Neural cell (in vitro differentiated cells): ENCODE measurements at regions not wholly inside any gene's neighbourhood (a gene's known extent, or its start where the extent isn't known, plus 50 kb on each side); places are given as distances from the start of the nearest gene placed in this dataset.
"Not testable (repeated sequence)": the region's sequence is repeated elsewhere in the genome, so short reads cannot be mapped to it uniquely, and the experiment has no call there.

Experiments
- H2AFZ ChIP-seq: fragments of 200-600, 300-800 bp; sonication (generic), shearing (Covaris generic); 2 replicates; pipeline ENCODE4 v1.6.0; 2014; ENCODE audit warnings: low read depth, mild to moderate bottlenecking, antibody characterized with exemption, low read length, moderate library complexity
- H3F3A ChIP-seq: fragments of 200-600 bp; shearing (Covaris generic); 2 replicates; pipeline ENCODE4 v1.6.1; 2016; ENCODE audit warnings: mild to moderate bottlenecking, moderate library complexity, mixed read lengths, antibody characterized with exemption, low read length; ENCODE audit not compliant: insufficient read depth, poor library complexity, severe bottlenecking
- H3K27ac ChIP-seq: fragments of 200-600, 300-800 bp; sonication (generic), shearing (Covaris generic); 2 replicates; pipeline ENCODE4 v1.5.1; 2014; ENCODE audit warnings: mild to moderate bottlenecking, low read length, moderate library complexity
- H3K27me3 ChIP-seq: fragments of 300-800, 200-600 bp; sonication (generic), shearing (Covaris generic); 2 replicates; pipeline ENCODE4 v1.6.0; 2014; ENCODE audit warnings: mild to moderate bottlenecking, low read depth, low read length, moderate library complexity; ENCODE audit not compliant: insufficient read depth
- H3K36me3 ChIP-seq: fragments of 300-800, 200-600 bp; sonication (generic), shearing (Covaris generic); 2 replicates; pipeline ENCODE4 v1.5.1; 2014; ENCODE audit warnings: mild to moderate bottlenecking, antibody characterized with exemption, low read length, moderate library complexity; ENCODE audit not compliant: insufficient read depth
- H3K4me2 ChIP-seq: fragments of 300-800, 200-600 bp; sonication (generic), shearing (Covaris generic); 2 replicates; pipeline ENCODE4 v1.6.0; 2014; ENCODE audit warnings: mild to moderate bottlenecking, low read length
- H3K4me3 ChIP-seq: fragments of 300-800, 200-600 bp; sonication (generic), shearing (Covaris generic); 2 replicates; pipeline ENCODE4 v1.5.1; 2014; ENCODE audit warnings: mild to moderate bottlenecking, low read length, moderate library complexity
- H3K79me2 ChIP-seq: fragments of 200-600 bp; shearing (Covaris generic); replicated peaks from 2 replicates; pipeline ENCODE4 v1.6.0; 2014; ENCODE audit warnings: mild to moderate bottlenecking, low read length, moderate library complexity; ENCODE audit not compliant: insufficient read depth
- H3K9ac ChIP-seq: fragments of 300-800, 200-600 bp; sonication (generic), shearing (Covaris generic); 2 replicates; pipeline ENCODE4 v1.6.1; 2016; ENCODE audit warnings: mild to moderate bottlenecking, low read length, mixed read lengths
- H3K9me2 ChIP-seq: fragments of 200-600 bp; shearing (Covaris generic); 2 replicates; pipeline ENCODE4 v1.6.1; 2016; ENCODE audit warnings: mild to moderate bottlenecking, low read length, mixed read lengths; ENCODE audit not compliant: insufficient read depth
- H3K9me3 ChIP-seq: fragments of 200-600, 300-800 bp; sonication (generic), shearing (Covaris generic); 2 replicates; pipeline ENCODE4 v1.6.1; 2016; ENCODE audit warnings: mild to moderate bottlenecking, mixed run types, low read length, moderate library complexity, mixed read lengths
- H4K20me1 ChIP-seq: fragments of 200-600 bp; shearing (Covaris generic); 2 replicates; pipeline ENCODE4 v1.6.1; 2016; ENCODE audit warnings: mild to moderate bottlenecking, mixed run types; ENCODE audit not compliant: insufficient read depth
- EP300 ChIP-seq: fragments of 450-650 bp; conservative IDR thresholded peaks from 2 replicates; pipeline ENCODE4 v1.6.1; 2014; ENCODE audit warnings: antibody characterized with exemption, mild to moderate bottlenecking, moderate library complexity; ENCODE audit not compliant: poor library complexity, severe bottlenecking
- EZH2 ChIP-seq: fragments of 200-600, 300-800 bp; shearing (Covaris generic), sonication (generic); IDR thresholded peaks from 2 replicates; pipeline ENCODE4 v1.6.1; 2014; ENCODE audit warnings: antibody characterized with exemption, low read length, borderline replicate concordance, mild to moderate bottlenecking; ENCODE audit not compliant: insufficient read depth, poor library complexity, severe bottlenecking
- MXI1 ChIP-seq: fragments of 450-650 bp; conservative IDR thresholded peaks from 2 replicates; pipeline ENCODE4 v1.6.1; 2014; ENCODE audit warnings: antibody characterized with exemption, mild to moderate bottlenecking; ENCODE audit not compliant: poor library complexity, severe bottlenecking
- POLR2AphosphoS5 ChIP-seq: IDR thresholded peaks from 2 replicates; pipeline ENCODE4 v1.6.1; 2012
- RAD21 ChIP-seq: fragments of 450-650 bp; conservative IDR thresholded peaks from 2 replicates; pipeline ENCODE4 v1.6.1; 2014; ENCODE audit warnings: antibody characterized with exemption, mild to moderate bottlenecking, moderate library complexity
- SMC3 ChIP-seq: fragments of 450-650 bp; conservative IDR thresholded peaks from 2 replicates; pipeline ENCODE4 v1.6.1; 2014; ENCODE audit warnings: antibody characterized with exemption, mild to moderate bottlenecking, moderate library complexity; ENCODE audit not compliant: poor library complexity
- TAF1 ChIP-seq: IDR thresholded peaks from 2 replicates; pipeline ENCODE4 v1.6.1; 2012; ENCODE audit warnings: low read depth
- TF ChIP-seq, protein P1 (sequence below): IDR thresholded peaks from 2 replicates; pipeline ENCODE4 v1.6.1; 2012; ENCODE audit warnings: borderline replicate concordance
- TF ChIP-seq, protein P2 (sequence below): fragments of 450-650 bp; IDR thresholded peaks from 2 replicates; pipeline ENCODE4 v1.5.1; 2014; ENCODE audit warnings: antibody characterized with exemption, mild to moderate bottlenecking, moderate library complexity; ENCODE audit not compliant: poor library complexity, severe bottlenecking

DNA sequence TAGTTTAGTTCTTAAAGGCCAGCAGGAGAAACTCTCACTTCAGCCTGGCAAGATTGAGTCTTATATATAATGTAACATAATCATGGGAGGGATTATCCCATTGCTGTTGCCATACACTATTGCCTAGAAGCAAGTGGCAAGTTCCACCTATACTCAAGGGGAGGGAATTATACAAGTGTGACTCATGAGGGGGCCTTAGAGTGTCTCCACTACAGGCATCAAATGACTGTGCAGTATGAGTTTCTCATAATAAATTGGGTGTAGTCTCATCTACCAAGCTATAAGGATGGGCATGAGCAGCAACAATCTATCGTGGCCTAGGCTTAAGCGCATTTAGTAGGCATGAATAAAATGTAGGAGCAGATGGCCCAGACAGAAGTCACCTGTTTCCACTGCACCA lies 89.1 kb upstream of the C1GALT1C1 start:
- Histone ChIP-seq H3F3A (no peaks in the 10 kb centered on the region), H3K79me2 (no peaks in the 10 kb centered on the region), H3K4me2 (no peak overlapping the region), H3K36me3 (no peaks in the 10 kb centered on the region), H3K27ac (no peak overlapping the region), H3K9ac (no peak overlapping the region), H4K20me1 (no peaks in the 10 kb centered on the region), H3K27me3 (no peaks in the 10 kb centered on the region), H3K9me2 (no peaks in the 10 kb centered on the region), H3K4me3 (no peak overlapping the region), H2AFZ (no peak overlapping the region), H3K9me3 (no peaks in the 10 kb centered on the region)
- TF ChIP-seq, protein P1, sequence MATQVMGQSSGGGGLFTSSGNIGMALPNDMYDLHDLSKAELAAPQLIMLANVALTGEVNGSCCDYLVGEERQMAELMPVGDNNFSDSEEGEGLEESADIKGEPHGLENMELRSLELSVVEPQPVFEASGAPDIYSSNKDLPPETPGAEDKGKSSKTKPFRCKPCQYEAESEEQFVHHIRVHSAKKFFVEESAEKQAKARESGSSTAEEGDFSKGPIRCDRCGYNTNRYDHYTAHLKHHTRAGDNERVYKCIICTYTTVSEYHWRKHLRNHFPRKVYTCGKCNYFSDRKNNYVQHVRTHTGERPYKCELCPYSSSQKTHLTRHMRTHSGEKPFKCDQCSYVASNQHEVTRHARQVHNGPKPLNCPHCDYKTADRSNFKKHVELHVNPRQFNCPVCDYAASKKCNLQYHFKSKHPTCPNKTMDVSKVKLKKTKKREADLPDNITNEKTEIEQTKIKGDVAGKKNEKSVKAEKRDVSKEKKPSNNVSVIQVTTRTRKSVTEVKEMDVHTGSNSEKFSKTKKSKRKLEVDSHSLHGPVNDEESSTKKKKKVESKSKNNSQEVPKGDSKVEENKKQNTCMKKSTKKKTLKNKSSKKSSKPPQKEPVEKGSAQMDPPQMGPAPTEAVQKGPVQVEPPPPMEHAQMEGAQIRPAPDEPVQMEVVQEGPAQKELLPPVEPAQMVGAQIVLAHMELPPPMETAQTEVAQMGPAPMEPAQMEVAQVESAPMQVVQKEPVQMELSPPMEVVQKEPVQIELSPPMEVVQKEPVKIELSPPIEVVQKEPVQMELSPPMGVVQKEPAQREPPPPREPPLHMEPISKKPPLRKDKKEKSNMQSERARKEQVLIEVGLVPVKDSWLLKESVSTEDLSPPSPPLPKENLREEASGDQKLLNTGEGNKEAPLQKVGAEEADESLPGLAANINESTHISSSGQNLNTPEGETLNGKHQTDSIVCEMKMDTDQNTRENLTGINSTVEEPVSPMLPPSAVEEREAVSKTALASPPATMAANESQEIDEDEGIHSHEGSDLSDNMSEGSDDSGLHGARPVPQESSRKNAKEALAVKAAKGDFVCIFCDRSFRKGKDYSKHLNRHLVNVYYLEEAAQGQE: no peak

- H3K9ac ChIP-seq, H3K27ac ChIP-seq, H3K79me2 ChIP-seq: not testable (repeated sequence)
These were observed 72.5 kb upstream of the C1GALT1C1 start for GRCh38 chrX:120702337-120702736.

GRCh38 chrX:120697053-120697452 lies 67.2 kb upstream of the C1GALT1C1 start:
- no peak overlapping the region for H3K4me3 ChIP-seq
- H2AFZ ChIP-seq: no peak overlapping the region
- H3K9ac ChIP-seq: no peak overlapping the region
- H3K27me3 ChIP-seq: no peaks in the 10 kb centered on the region
- no peaks in the 10 kb centered on the region for H3K9me3 ChIP-seq
- no peaks in the 10 kb centered on the region for H3K79me2 ChIP-seq
- no peaks in the 10 kb centered on the region for H4K20me1 ChIP-seq
- H3K27ac ChIP-seq: no peak overlapping the region
- H3K4me2 ChIP-seq: no peak overlapping the region
- TF ChIP-seq MXI1: no peak
- no peak for TF ChIP-seq EZH2
- no peak for TF ChIP-seq POLR2AphosphoS5
- no peak for TF ChIP-seq RAD21
- TF ChIP-seq, protein P2, sequence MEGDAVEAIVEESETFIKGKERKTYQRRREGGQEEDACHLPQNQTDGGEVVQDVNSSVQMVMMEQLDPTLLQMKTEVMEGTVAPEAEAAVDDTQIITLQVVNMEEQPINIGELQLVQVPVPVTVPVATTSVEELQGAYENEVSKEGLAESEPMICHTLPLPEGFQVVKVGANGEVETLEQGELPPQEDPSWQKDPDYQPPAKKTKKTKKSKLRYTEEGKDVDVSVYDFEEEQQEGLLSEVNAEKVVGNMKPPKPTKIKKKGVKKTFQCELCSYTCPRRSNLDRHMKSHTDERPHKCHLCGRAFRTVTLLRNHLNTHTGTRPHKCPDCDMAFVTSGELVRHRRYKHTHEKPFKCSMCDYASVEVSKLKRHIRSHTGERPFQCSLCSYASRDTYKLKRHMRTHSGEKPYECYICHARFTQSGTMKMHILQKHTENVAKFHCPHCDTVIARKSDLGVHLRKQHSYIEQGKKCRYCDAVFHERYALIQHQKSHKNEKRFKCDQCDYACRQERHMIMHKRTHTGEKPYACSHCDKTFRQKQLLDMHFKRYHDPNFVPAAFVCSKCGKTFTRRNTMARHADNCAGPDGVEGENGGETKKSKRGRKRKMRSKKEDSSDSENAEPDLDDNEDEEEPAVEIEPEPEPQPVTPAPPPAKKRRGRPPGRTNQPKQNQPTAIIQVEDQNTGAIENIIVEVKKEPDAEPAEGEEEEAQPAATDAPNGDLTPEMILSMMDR: no peak
- TF ChIP-seq, protein P1: no peak
- TF ChIP-seq EP300: no peak
- TF ChIP-seq SMC3: no peak
- TF ChIP-seq TAF1: no peak
- H3K9me2 ChIP-seq: no peaks in the 10 kb centered on the region
- no peaks in the 10 kb centered on the region for H3K36me3 ChIP-seq
- H3F3A ChIP-seq: no peaks in the 10 kb centered on the region

More at GRCh38 chrX:120702337-120702736, 72.5 kb upstream of the C1GALT1C1 start:
- not testable (repeated sequence) for H3F3A ChIP-seq, H3K4me3 ChIP-seq, H4K20me1 ChIP-seq, H3K36me3 ChIP-seq, H3K4me2 ChIP-seq, H3K9me3 ChIP-seq, H2AFZ ChIP-seq, H3K9me2 ChIP-seq, H3K27me3 ChIP-seq
